ENCODE measurements at regions not wholly inside any gene's neighbourhood (a gene's known extent, or its start where the extent isn't known, plus 50 kb on each side); places are given as distances from the start of the nearest gene placed in this dataset.

DNA sequence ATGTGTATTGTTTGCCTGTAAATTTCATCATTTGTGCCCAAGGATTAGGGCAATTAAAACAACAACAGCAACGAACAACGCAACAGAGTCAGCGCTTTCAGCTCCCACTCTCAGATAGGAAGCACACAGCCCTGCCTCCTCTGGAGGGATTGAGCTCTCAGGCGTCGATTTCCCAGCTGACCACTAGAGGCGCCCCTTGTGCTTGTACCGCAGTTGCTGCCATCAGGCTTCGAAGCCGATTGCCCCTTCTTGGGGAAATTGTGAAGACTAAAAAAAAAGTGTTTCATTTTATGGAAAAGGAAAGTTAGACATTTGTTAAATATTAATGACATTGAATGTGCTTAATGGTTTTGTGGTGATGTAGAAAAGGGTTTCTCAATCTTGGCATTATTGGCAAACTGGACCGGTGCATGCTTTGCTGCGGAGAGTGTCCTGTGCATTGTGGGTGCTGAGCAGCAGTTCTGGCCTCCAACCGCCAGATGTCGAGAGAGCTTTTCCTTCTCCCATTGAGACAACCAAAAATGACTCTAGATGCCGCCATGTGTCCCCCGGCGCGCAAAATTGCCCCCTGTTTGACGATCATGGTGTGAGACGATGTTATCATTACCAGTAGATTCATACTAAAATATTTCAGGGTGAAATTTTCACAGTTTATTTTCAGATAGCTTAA lies 650.4 kb upstream of the RBFOX1 start:
- TF ChIP-seq POLR2A (IDR thresholded peaks at IDR 0.05) (no peak), POLR2AphosphoS5 (IDR thresholded peaks at IDR 0.05) (no peak)
- TF ChIP-seq, protein P1, sequence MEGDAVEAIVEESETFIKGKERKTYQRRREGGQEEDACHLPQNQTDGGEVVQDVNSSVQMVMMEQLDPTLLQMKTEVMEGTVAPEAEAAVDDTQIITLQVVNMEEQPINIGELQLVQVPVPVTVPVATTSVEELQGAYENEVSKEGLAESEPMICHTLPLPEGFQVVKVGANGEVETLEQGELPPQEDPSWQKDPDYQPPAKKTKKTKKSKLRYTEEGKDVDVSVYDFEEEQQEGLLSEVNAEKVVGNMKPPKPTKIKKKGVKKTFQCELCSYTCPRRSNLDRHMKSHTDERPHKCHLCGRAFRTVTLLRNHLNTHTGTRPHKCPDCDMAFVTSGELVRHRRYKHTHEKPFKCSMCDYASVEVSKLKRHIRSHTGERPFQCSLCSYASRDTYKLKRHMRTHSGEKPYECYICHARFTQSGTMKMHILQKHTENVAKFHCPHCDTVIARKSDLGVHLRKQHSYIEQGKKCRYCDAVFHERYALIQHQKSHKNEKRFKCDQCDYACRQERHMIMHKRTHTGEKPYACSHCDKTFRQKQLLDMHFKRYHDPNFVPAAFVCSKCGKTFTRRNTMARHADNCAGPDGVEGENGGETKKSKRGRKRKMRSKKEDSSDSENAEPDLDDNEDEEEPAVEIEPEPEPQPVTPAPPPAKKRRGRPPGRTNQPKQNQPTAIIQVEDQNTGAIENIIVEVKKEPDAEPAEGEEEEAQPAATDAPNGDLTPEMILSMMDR (IDR thresholded peaks at IDR 0.05), result peak in 1 of 3 donors; percentile 27

Data from breast epithelium (tissue), 3 donors.